ENCODE measurements at regions not wholly inside any gene's neighbourhood (a gene's known extent, or its start where the extent isn't known, plus 50 kb on each side); places are given as distances from the start of the nearest gene placed in this dataset.

- no peak for TF ChIP-seq CTCF (IDR thresholded peaks at IDR 0.05; ENCODE audit: borderline replicate concordance, extremely low read depth, low read length, poor library complexity, severe bottlenecking)
- no peak for TF ChIP-seq EZH2 (IDR thresholded peaks at IDR 0.05; ENCODE audit: borderline replicate concordance, low read depth, low read length, severe bottlenecking)
Measured at GRCh38 chr9:115414561-115414960, 296.6 kb upstream of the TNC start.

All from DND-41 (cell line).